ENCODE measurements at regions not wholly inside any gene's neighbourhood (a gene's known extent, or its start where the extent isn't known, plus 50 kb on each side); places are given as distances from the start of the nearest gene placed in this dataset.

DNA sequence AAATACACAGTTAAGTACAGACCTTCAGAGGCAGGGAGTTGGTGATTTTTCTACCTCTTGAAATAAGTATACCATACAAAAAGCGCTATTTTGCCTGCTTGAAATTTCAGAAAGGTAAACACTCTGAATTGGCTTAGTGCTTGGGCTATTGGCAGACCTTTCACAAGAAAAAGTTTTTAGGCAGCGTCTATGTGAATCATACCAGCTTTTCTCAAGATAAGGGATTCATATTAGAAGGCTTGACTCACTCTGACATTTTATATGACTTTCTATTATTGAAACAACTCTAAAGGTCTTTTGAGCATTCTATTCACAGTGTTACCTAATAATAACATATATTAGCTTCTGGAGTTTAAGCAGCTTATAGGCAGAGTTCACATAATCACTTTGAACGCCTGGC is 286.4 kb upstream of the FAT1 start:
- Histone ChIP-seq H4K20me1 (ENCODE audit: insufficient read depth, low read length) (no peaks in the 10 kb centered on the region), H3K27ac (ENCODE audit: low read depth, low read length) (no peak overlapping the region), H3K4me1 (ENCODE audit: insufficient read depth, low read length) (peaks cover 20% of the 10 kb centered on the region), H3K4me3 (ENCODE audit: insufficient read depth, low read length) (no peak overlapping the region), H3K36me3 (ENCODE audit: insufficient read depth, low read length) (no peaks in the 10 kb centered on the region), H3K4me2 (ENCODE audit: insufficient read depth, low read length) (no peak overlapping the region), H2AFZ (ENCODE audit: low read length) (no peak overlapping the region), H3K79me2 (ENCODE audit: insufficient read depth, low read length) (no peaks in the 10 kb centered on the region), H3K9me3 (ENCODE audit: low read depth, low read length) (no peaks in the 10 kb centered on the region), H3K27me3 (ENCODE audit: insufficient read depth, low read length) (no peaks in the 10 kb centered on the region)
- TF ChIP-seq, protein P1, sequence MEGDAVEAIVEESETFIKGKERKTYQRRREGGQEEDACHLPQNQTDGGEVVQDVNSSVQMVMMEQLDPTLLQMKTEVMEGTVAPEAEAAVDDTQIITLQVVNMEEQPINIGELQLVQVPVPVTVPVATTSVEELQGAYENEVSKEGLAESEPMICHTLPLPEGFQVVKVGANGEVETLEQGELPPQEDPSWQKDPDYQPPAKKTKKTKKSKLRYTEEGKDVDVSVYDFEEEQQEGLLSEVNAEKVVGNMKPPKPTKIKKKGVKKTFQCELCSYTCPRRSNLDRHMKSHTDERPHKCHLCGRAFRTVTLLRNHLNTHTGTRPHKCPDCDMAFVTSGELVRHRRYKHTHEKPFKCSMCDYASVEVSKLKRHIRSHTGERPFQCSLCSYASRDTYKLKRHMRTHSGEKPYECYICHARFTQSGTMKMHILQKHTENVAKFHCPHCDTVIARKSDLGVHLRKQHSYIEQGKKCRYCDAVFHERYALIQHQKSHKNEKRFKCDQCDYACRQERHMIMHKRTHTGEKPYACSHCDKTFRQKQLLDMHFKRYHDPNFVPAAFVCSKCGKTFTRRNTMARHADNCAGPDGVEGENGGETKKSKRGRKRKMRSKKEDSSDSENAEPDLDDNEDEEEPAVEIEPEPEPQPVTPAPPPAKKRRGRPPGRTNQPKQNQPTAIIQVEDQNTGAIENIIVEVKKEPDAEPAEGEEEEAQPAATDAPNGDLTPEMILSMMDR (IDR thresholded peaks at IDR 0.05; ENCODE audit: extremely low read depth, low read depth, low read length), result no peak
- DNase-seq (ENCODE audit: insufficient read length, low spot score, missing footprints), result no peak

DNA sequence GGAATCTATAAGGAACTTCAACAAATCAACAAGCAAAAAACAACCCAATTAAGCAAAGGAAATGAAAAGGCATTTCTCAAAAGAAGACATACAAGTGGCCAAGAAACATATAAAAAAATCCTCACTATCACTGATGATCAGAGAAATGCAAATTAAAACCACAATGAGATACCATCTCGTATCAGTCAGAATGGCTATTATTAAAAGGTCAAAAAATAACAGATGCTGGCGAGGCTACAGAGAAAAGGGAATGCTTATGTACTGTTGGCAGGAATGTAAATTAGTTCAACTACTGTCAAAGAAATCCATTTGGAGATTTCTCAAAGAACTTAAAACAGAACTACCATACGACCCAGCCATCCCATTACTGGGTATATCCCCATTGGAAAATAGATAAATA is 292.4 kb upstream of the FAT1 start:
- no peaks in the 10 kb centered on the region for H3K27me3 ChIP-seq (ENCODE audit: insufficient read depth, low read length)

DNA sequence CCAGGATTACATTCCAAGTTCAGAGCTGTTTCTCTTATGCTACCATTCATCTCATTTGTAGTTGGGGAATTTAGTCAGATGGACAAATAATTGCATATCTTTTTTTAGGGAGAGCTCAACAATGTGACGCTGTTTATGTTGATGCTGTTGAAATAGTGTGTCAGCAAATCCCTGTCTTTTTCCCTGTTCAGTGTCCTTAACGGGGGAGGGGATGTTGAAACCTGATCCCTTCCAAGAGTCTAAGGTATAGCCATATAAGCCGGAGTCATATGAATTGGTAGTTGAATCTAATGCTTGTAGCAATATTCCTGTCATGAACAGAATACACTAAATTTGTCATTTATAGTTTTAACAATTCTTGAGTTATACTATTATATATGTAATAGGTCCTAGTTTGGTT is 293.5 kb upstream of the FAT1 start:
- TF ChIP-seq, protein P1 (IDR thresholded peaks at IDR 0.05; ENCODE audit: extremely low read depth, low read depth, low read length), result no peak
- H3K4me1 ChIP-seq (ENCODE audit: insufficient read depth, low read length), result no peaks in the 10 kb centered on the region
- no peaks in the 10 kb centered on the region for H3K9me3 ChIP-seq (ENCODE audit: low read depth, low read length)

More for the DNA sequence above, 292.4 kb upstream of the FAT1 start:
- Histone ChIP-seq H3K36me3 (ENCODE audit: insufficient read depth, low read length) (no peaks in the 10 kb centered on the region), H4K20me1 (ENCODE audit: insufficient read depth, low read length) (no peaks in the 10 kb centered on the region), H3K79me2 (ENCODE audit: insufficient read depth, low read length) (no peaks in the 10 kb centered on the region), H3K9me3 (ENCODE audit: low read depth, low read length) (no peaks in the 10 kb centered on the region), H3K27ac (ENCODE audit: low read depth, low read length) (no peak overlapping the region), H3K4me1 (ENCODE audit: insufficient read depth, low read length) (no peaks in the 10 kb centered on the region), H3K4me3 (ENCODE audit: insufficient read depth, low read length) (no peak overlapping the region), H3K4me2 (ENCODE audit: insufficient read depth, low read length) (no peak overlapping the region), H2AFZ (ENCODE audit: low read length) (no peak overlapping the region)
- no peak for DNase-seq (ENCODE audit: insufficient read length, low spot score, missing footprints)
- TF ChIP-seq, protein P1 (IDR thresholded peaks at IDR 0.05; ENCODE audit: extremely low read depth, low read depth, low read length), result no peak

DNA sequence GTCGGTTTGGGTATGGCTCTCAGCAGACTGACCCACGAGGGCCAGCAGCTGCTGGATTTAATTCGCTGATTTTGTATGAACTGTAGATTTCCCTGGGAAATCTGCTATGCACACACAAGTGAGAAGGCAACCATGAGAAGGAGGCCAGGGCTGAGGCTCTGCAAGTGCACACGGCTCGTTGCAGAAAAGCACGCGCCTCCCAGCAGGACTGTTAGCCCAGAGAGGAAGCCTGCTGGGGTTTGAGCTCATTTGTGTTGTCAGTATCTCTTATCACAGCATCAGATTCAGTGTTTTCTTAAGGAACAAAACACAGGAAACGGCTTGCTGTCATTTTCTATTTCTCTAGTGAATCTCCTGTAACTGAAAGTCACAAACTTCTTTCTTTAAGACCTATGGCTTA is 296.2 kb upstream of the FAT1 start:
- Histone ChIP-seq H3K79me2 (ENCODE audit: insufficient read depth, low read length) (no peaks in the 10 kb centered on the region), H3K4me2 (ENCODE audit: insufficient read depth, low read length) (no peak overlapping the region), H3K9me3 (ENCODE audit: low read depth, low read length) (no peaks in the 10 kb centered on the region), H3K4me3 (ENCODE audit: insufficient read depth, low read length) (no peak overlapping the region), H4K20me1 (ENCODE audit: insufficient read depth, low read length) (no peaks in the 10 kb centered on the region), H3K4me1 (ENCODE audit: insufficient read depth, low read length) (no peaks in the 10 kb centered on the region), H3K27me3 (ENCODE audit: insufficient read depth, low read length) (no peaks in the 10 kb centered on the region), H3K27ac (ENCODE audit: low read depth, low read length) (no peak overlapping the region), H3K36me3 (ENCODE audit: insufficient read depth, low read length) (no peaks in the 10 kb centered on the region), H2AFZ (ENCODE audit: low read length) (no peak overlapping the region)
- no peak for DNase-seq (ENCODE audit: insufficient read length, low spot score, missing footprints)
- TF ChIP-seq, protein P1 (IDR thresholded peaks at IDR 0.05; ENCODE audit: extremely low read depth, low read depth, low read length), result no peak

More for the DNA sequence above, 293.5 kb upstream of the FAT1 start:
- Histone ChIP-seq H2AFZ (ENCODE audit: low read length) (no peak overlapping the region), H4K20me1 (ENCODE audit: insufficient read depth, low read length) (no peaks in the 10 kb centered on the region), H3K36me3 (ENCODE audit: insufficient read depth, low read length) (no peaks in the 10 kb centered on the region), H3K79me2 (ENCODE audit: insufficient read depth, low read length) (no peaks in the 10 kb centered on the region), H3K27ac (ENCODE audit: low read depth, low read length) (no peak overlapping the region), H3K27me3 (ENCODE audit: insufficient read depth, low read length) (no peaks in the 10 kb centered on the region), H3K4me3 (ENCODE audit: insufficient read depth, low read length) (no peak overlapping the region), H3K4me2 (ENCODE audit: insufficient read depth, low read length) (no peak overlapping the region)
- no peak for DNase-seq (ENCODE audit: insufficient read length, low spot score, missing footprints)
